ENCODE measurements at regions not wholly inside any gene's neighbourhood (a gene's known extent, or its start where the extent isn't known, plus 50 kb on each side); places are given as distances from the start of the nearest gene placed in this dataset.

GRCh38 chrX:43008356-43008755, 230.4 kb upstream of the PPP1R2C start:
- DNase-seq (ENCODE audit: extremely low read depth, low read depth), result no peak
- TF ChIP-seq, protein P1, sequence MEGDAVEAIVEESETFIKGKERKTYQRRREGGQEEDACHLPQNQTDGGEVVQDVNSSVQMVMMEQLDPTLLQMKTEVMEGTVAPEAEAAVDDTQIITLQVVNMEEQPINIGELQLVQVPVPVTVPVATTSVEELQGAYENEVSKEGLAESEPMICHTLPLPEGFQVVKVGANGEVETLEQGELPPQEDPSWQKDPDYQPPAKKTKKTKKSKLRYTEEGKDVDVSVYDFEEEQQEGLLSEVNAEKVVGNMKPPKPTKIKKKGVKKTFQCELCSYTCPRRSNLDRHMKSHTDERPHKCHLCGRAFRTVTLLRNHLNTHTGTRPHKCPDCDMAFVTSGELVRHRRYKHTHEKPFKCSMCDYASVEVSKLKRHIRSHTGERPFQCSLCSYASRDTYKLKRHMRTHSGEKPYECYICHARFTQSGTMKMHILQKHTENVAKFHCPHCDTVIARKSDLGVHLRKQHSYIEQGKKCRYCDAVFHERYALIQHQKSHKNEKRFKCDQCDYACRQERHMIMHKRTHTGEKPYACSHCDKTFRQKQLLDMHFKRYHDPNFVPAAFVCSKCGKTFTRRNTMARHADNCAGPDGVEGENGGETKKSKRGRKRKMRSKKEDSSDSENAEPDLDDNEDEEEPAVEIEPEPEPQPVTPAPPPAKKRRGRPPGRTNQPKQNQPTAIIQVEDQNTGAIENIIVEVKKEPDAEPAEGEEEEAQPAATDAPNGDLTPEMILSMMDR (IDR thresholded peaks at IDR 0.05; ENCODE audit: low read depth, low read length), result no peak

- TF ChIP-seq, protein P1 (IDR thresholded peaks at IDR 0.05; ENCODE audit: low read depth, low read length), result no peak
- no peak for DNase-seq (ENCODE audit: extremely low read depth, low read depth)
These were observed 238.1 kb upstream of the PPP1R2C start for GRCh38 chrX:43016021-43016420.

GRCh38 chrX:43018031-43018430, 240.1 kb upstream of the PPP1R2C start:
- TF ChIP-seq, protein P1 (IDR thresholded peaks at IDR 0.05; ENCODE audit: low read depth, low read length), result no peak
- no peak for DNase-seq (ENCODE audit: extremely low read depth, low read depth)

GRCh38 chrX:43019021-43019420, 241.1 kb upstream of the PPP1R2C start:
- DNase-seq (ENCODE audit: extremely low read depth, low read depth), result no peak
- TF ChIP-seq, protein P1 (IDR thresholded peaks at IDR 0.05; ENCODE audit: low read depth, low read length), result no peak

- TF ChIP-seq, protein P1 (IDR thresholded peaks at IDR 0.05; ENCODE audit: low read depth, low read length), result no peak
These were observed 247.9 kb upstream of the PPP1R2C start for GRCh38 chrX:43025806-43026315.

DNA sequence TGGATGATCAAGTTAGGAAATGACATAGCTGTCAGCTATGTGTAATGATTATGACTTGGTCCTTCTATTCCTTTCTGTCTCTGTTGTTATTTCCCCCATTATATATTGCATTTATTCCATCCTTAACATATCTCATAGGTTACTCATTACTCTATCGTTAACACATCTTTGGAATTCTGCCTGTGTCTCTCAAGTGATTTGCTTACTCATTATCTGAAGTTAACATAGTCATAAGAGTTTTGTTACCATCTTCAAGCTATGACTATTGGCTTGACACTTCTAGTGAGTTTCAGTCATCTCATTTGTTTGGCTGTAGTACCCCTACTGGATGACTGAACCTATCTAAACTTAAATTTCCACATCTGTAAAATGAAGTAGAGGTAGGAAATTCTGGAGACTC, 286.1 kb upstream of the PPP1R2C start:
- TF ChIP-seq, protein P1 (IDR thresholded peaks at IDR 0.05; ENCODE audit: low read depth, low read length), result no peak
- no peak for DNase-seq (ENCODE audit: extremely low read depth, low read depth)

More at GRCh38 chrX:43025806-43026315, 247.9 kb upstream of the PPP1R2C start:
- no peak for DNase-seq (ENCODE audit: extremely low read depth, low read depth)

DNA sequence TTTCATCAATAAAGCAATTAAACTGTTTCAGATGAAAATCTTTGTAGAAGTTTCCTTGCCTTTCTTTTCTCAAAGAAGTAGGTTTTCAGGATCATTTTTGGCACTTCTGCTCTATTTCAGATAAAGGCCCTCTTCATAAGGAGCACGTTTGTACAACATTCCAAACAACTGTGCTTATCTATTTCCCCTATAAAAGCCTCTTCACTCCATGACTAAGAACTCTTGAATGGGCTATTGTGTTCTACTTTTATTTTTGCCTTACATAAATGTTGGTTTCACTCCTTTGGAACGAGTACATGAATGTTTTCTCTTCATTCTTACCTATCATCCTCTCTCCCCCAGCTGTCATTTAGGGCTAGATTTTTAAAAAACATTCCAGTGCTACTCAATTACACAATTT, 288.0 kb upstream of the PPP1R2C start:
- TF ChIP-seq, protein P1 (IDR thresholded peaks at IDR 0.05; ENCODE audit: low read depth, low read length), result no peak
- DNase-seq (ENCODE audit: extremely low read depth, low read depth), result no peak

All from AG09319 (cell line).